GM12872 (cell line): ENCODE measurements at regions not wholly inside any gene's neighbourhood (a gene's known extent, or its start where the extent isn't known, plus 50 kb on each side); places are given as distances from the start of the nearest gene placed in this dataset.

Source experiments
- TF ChIP-seq, protein P1 (sequence below): IDR thresholded peaks from 3 replicates; pipeline ENCODE4 v1.5.1; 2011; ENCODE audit warnings: low read depth, mild to moderate bottlenecking, low read length, moderate library complexity; ENCODE audit not compliant: insufficient read depth

DNA sequence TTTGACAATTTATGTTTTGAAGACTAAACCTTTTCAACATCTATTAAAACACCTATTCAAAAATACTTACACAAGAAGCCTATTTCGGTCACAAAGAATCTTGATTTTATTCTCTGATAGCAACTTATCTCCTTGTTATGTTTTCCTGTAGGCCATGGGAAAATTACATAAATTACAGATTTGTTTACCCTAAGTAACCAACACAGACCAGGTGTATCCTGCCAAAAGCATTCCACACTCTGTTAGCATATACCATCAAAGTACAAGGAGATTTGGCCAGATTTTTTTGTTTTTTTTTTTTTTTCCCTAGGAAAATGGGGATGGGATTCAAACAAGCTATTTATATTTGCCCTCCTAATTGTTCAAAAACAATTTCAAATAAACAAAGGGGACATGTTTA is 497.9 kb upstream of the MAGEB18 start:
- TF ChIP-seq, protein P1, sequence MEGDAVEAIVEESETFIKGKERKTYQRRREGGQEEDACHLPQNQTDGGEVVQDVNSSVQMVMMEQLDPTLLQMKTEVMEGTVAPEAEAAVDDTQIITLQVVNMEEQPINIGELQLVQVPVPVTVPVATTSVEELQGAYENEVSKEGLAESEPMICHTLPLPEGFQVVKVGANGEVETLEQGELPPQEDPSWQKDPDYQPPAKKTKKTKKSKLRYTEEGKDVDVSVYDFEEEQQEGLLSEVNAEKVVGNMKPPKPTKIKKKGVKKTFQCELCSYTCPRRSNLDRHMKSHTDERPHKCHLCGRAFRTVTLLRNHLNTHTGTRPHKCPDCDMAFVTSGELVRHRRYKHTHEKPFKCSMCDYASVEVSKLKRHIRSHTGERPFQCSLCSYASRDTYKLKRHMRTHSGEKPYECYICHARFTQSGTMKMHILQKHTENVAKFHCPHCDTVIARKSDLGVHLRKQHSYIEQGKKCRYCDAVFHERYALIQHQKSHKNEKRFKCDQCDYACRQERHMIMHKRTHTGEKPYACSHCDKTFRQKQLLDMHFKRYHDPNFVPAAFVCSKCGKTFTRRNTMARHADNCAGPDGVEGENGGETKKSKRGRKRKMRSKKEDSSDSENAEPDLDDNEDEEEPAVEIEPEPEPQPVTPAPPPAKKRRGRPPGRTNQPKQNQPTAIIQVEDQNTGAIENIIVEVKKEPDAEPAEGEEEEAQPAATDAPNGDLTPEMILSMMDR: no peak

DNA sequence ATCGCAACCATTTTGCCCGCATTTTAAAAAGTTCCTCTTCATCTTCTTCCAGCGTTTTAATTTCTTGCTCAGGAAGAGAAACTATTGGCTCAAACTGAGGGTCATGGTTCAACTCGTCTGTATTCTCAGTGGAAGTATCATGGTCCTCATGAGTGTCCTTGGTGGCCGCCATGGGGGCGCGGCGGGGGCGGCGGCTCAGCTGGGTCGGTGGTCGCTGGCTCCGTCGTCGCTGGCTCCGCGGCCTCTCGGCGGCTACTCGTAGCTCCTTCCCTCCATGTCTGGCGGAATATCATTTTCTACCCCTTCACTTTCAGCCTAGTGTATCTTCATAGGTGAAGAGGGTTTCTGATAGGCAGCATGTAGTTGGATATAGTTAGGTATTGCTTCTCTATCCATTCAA is 492.0 kb upstream of the MAGEB18 start:
- TF ChIP-seq, protein P1: no peak

DNA sequence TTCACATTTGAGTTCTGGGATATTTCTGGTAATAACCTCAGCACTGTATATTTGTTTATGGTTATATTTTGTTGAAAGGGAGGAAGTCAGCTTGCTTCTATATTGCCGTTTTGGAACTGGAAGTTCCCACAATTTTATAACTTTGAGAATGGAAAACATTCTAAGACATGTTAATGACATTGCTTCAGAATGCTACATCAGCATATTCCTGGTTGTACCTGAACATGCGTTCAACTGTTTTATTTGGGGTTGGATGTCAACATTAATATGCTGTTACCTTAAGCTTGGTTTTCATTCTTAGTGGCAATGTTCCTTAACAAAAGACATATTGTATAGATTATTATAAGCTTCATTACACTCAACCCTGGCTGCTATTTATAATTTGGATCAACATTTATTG is 489.4 kb upstream of the MAGEB18 start:
- TF ChIP-seq, protein P1: no peak

DNA sequence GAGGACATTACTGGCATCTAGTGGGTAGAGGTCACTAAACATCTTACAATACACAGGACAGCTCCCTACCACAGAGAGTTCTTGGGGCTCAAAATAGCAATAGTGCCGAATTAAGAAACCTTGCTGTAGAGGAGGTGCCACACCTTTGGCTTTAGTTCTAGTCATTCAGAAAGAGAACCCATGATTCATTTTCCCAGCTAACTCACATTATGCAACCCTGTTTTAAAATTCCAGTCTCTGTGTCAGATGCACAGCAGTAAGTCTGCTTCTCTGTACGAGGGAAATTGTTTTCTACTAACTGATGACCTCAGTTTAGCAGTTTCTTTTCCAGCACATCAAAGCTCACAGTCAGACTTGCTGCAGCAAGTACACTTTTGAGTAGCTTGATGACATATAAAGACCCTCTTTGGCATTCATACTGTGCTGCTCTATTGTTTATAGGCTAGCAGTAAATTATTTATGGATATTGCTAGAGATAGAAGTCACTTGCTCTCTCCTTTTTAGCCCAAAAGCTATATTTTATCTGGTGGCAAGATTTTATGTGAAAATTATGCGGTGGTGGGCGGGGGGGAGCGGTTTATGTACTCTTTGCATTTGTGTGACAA is 487.8 kb upstream of the MAGEB18 start:
- TF ChIP-seq, protein P1: no peak

DNA sequence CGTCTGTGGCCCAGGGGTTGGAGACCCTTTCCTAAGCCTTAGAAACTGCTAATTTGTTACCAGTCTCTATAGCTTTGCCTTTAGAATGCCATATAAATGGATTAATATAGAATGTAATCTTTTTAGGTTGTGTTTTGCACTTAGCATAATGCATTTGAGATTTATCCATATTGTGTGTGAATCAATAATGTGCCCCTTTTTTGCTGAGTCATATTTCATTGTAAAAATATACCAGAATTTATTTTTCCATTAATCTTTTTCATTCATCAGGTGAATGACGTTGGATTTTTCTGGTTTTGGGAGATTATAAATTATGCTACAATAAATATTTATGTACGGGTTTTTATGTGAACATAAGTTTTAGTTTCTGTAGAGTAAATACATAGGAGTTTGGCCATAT is 478.8 kb upstream of the MAGEB18 start:
- TF ChIP-seq, protein P1: no peak

DNA sequence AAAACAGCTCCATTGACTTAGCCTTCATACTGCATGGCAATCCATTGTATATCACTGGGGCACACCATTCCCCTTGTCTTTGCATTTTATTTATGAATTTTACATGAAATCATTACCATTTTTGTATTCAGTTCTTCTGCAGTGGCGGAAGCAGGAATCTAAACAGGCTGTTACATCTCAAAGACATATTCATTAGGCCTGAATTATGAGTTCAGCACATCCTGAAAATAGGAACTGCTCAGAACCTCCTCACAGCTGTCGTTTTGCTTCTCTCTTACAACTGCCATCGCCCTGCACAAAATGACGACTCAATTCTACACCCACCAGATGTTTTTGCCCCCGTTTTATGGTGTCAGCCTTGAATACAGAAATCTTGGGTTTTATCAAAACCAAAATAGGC is 474.4 kb upstream of the MAGEB18 start:
- TF ChIP-seq, protein P1: no peak

DNA sequence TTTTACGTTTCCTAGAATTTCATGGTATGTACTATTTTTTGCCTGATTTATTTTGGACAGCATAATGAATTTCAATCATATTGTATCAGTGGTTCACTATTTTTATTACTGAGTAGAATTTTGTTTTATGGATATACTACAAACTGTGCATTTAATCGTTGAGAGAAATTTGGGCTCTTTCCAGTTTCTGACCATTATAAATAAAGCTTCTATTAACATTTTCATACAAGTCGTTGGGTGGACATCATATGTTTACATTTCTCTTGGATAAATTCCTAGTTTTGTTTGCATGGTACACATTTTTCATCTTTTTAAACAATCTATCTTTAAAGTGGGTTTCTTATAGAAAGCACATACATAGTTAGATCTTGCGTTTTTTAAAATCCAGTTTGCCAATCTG is 472.7 kb upstream of the MAGEB18 start:
- TF ChIP-seq, protein P1: no peak
